Ishikawa (cell line): ENCODE measurements at regions not wholly inside any gene's neighbourhood (a gene's known extent, or its start where the extent isn't known, plus 50 kb on each side); places are given as distances from the start of the nearest gene placed in this dataset.

ENCODE experiments used
- CEBPB ChIP-seq: IDR thresholded peaks from 2 replicates; pipeline ENCODE4 v1.6.1; 2012
- CREB1 ChIP-seq: IDR thresholded peaks from 2 replicates; pipeline ENCODE4 v1.6.1; 2012; ENCODE audit warnings: low read depth
- EGR1 ChIP-seq: IDR thresholded peaks from 2 replicates; pipeline ENCODE4 v1.6.1; 2012
- EP300 ChIP-seq: IDR thresholded peaks from 2 replicates; pipeline ENCODE4 v1.6.1; 2012; ENCODE audit warnings: borderline replicate concordance
- FOXM1 ChIP-seq: IDR thresholded peaks from 2 replicates; pipeline ENCODE4 v1.6.1; 2012; ENCODE audit warnings: low read depth, borderline replicate concordance
- NFIC ChIP-seq: IDR thresholded peaks from 2 replicates; pipeline ENCODE4 v1.6.1; 2012
- RAD21 ChIP-seq: IDR thresholded peaks from 2 replicates; pipeline ENCODE4 v1.6.1; 2012; ENCODE audit warnings: low read depth
- TAF1 ChIP-seq: IDR thresholded peaks from 2 replicates; pipeline ENCODE4 v1.6.1; 2012; ENCODE audit warnings: low read depth, mild to moderate bottlenecking
- TCF12 ChIP-seq: IDR thresholded peaks from 2 replicates; pipeline ENCODE4 v1.6.1; 2012; ENCODE audit warnings: low read depth
- TEAD4 ChIP-seq: IDR thresholded peaks from 2 replicates; pipeline ENCODE4 v1.6.1; 2012
- YY1 ChIP-seq: IDR thresholded peaks from 2 replicates; pipeline ENCODE4 v1.6.1; 2012; ENCODE audit warnings: low read depth
- ZBTB7A ChIP-seq: IDR thresholded peaks from 2 replicates; pipeline ENCODE4 v1.6.1; 2012; ENCODE audit warnings: low read depth
- TF ChIP-seq, protein P1 (sequence below): IDR thresholded peaks from 2 replicates; pipeline ENCODE4 v1.6.1; 2012
- TF ChIP-seq, protein P2 (sequence below): IDR thresholded peaks from 2 replicates; pipeline ENCODE4 v1.6.1; 2012; ENCODE audit warnings: low read depth, mild to moderate bottlenecking
- TF ChIP-seq, protein P3 (sequence below): IDR thresholded peaks from 2 replicates; pipeline ENCODE4 v1.6.1; 2012

DNA sequence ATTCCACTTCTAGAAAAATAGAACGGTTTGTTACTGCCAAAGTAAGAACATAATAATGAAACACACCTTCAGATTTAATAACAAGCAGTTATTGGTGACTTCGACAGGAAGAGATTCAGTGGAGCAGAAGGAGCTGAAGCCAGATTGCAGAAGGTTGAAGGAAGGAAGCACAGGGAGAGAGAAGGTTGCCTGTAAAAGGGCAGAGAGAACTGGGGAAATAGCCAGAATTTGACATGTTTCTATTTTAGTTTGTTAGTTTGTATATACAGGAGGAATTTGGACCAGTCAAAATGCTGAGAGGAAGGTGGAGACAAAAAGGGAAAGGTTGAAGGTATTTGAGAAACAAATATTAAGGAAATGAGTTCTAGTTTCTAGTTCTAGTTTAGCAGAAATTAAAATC is 269.2 kb upstream of the ELAVL2 start:
- TF ChIP-seq EGR1: no peak
- TF ChIP-seq TEAD4: no peak
- TF ChIP-seq, protein P1, sequence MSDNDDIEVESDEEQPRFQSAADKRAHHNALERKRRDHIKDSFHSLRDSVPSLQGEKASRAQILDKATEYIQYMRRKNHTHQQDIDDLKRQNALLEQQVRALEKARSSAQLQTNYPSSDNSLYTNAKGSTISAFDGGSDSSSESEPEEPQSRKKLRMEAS: no peak
- no peak for TF ChIP-seq NFIC
- TF ChIP-seq, protein P2, sequence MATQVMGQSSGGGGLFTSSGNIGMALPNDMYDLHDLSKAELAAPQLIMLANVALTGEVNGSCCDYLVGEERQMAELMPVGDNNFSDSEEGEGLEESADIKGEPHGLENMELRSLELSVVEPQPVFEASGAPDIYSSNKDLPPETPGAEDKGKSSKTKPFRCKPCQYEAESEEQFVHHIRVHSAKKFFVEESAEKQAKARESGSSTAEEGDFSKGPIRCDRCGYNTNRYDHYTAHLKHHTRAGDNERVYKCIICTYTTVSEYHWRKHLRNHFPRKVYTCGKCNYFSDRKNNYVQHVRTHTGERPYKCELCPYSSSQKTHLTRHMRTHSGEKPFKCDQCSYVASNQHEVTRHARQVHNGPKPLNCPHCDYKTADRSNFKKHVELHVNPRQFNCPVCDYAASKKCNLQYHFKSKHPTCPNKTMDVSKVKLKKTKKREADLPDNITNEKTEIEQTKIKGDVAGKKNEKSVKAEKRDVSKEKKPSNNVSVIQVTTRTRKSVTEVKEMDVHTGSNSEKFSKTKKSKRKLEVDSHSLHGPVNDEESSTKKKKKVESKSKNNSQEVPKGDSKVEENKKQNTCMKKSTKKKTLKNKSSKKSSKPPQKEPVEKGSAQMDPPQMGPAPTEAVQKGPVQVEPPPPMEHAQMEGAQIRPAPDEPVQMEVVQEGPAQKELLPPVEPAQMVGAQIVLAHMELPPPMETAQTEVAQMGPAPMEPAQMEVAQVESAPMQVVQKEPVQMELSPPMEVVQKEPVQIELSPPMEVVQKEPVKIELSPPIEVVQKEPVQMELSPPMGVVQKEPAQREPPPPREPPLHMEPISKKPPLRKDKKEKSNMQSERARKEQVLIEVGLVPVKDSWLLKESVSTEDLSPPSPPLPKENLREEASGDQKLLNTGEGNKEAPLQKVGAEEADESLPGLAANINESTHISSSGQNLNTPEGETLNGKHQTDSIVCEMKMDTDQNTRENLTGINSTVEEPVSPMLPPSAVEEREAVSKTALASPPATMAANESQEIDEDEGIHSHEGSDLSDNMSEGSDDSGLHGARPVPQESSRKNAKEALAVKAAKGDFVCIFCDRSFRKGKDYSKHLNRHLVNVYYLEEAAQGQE: no peak
- no peak for TF ChIP-seq CREB1
- TF ChIP-seq, protein P3, sequence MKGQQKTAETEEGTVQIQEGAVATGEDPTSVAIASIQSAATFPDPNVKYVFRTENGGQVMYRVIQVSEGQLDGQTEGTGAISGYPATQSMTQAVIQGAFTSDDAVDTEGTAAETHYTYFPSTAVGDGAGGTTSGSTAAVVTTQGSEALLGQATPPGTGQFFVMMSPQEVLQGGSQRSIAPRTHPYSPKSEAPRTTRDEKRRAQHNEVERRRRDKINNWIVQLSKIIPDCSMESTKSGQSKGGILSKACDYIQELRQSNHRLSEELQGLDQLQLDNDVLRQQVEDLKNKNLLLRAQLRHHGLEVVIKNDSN: no peak
- TF ChIP-seq TAF1: no peak
- no peak for TF ChIP-seq RAD21
- no peak for TF ChIP-seq TCF12
- no peak for TF ChIP-seq ZBTB7A
- TF ChIP-seq YY1: no peak
- TF ChIP-seq EP300: no peak
- TF ChIP-seq FOXM1: no peak
- no peak for TF ChIP-seq CEBPB

DNA sequence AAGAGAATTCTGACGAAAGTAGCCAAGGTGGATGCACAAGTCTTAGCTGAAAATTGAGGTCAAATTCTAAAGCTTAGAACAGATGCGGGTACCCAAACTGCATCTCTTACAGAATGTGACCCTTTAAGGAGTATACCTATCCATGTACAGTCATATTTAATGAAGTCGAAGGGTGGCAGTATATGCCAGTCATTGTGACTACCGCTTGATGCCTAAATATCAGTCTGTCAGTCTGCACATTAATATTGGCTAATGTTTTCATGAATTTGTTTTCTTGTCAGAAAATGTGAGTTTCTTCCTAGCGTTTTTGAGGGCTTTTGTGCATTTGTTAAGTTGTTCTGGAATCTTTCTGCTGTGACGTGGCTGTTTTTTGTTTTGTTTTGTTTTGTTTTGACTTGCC is 264.5 kb upstream of the ELAVL2 start:
- no peak for TF ChIP-seq CEBPB
- TF ChIP-seq CREB1: no peak
- no peak for TF ChIP-seq FOXM1
- no peak for TF ChIP-seq YY1
- TF ChIP-seq, protein P1: no peak
- TF ChIP-seq RAD21: no peak
- no peak for TF ChIP-seq TAF1
- no peak for TF ChIP-seq NFIC
- no peak for TF ChIP-seq TEAD4
- TF ChIP-seq EGR1: no peak
- TF ChIP-seq TCF12: no peak
- TF ChIP-seq, protein P2: no peak

DNA sequence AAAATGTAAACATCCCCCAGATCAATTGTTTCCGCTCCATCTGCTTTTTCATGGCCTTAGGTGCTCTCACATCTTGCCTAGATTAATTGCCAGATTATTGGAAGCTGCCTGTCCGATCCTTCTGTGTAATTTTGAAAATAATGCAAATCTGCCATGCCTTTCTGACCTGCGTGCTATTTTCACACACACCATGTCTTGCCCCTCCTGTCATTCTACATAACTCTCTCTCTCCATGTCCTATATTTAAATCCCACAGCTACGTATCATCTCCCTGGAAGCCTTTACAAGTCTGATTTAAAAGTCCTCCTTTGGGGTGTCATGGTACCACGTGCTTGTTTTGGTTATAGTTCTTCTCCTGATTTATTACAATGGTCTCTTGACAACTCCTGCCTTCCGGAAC is 247.6 kb upstream of the ELAVL2 start:
- TF ChIP-seq ZBTB7A (no peak), EP300 (no peak), CEBPB (no peak), EGR1 (no peak), NFIC (no peak), RAD21 (no peak), TCF12 (no peak), TAF1 (no peak), FOXM1 (no peak), YY1 (no peak), CREB1 (no peak), TEAD4 (no peak)
- TF ChIP-seq, protein P3: no peak
- TF ChIP-seq, protein P1: no peak
- TF ChIP-seq, protein P2: no peak

DNA sequence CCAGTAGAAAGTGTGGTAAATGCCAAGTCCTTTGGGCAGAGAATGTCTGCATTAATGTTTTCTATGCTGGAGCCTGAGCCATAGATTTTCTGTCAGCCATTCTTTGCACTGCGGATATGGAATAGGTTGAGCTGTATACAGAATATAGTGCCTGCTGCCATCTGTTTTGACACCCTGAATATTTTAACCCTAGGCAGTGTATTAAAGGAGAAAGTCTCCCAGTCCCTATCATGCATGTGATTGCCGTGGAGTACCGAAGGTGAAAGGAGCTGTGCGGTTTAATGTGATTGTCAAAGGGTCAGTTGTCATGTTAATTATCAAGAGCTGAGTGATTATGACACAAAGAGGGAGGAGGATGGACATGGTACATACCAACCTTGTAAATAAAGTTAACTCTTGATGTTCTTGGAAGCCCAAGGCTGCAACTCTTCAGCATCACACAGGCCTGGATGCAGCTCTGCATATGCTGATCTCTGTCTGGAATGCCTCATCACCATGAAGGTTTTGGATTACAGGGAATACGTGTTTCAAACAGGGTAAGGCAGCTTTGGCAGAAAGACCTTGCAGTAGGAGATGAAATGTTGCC is 247.1 kb upstream of the ELAVL2 start:
- TF ChIP-seq EGR1 (no peak), EP300 (no peak), TCF12 (no peak), CREB1 (no peak), TEAD4 (no peak), CEBPB (no peak), ZBTB7A (no peak), YY1 (no peak), RAD21 (no peak), FOXM1 (no peak)
- TF ChIP-seq, protein P3: no peak
- TF ChIP-seq, protein P1: no peak
